Ureter (tissue), 1 donor: ENCODE measurements at regions not wholly inside any gene's neighbourhood (a gene's known extent, or its start where the extent isn't known, plus 50 kb on each side); places are given as distances from the start of the nearest gene placed in this dataset.
"Not testable (repeated sequence)": the region's sequence is repeated elsewhere in the genome, so short reads cannot be mapped to it uniquely, and the experiment has no call there.

Experiments used
- DNase-seq: peaks from one replicate; pipeline ENCODE4 v3.0.0-alpha.2; 2020; ENCODE audit warnings: low spot score
- donor health status: DM: yes; HTN: yes; CAD: no.

- peak; percentile 74 for DNase-seq
These were observed 62.6 kb upstream of the CDR2 start for GRCh38 chr16:22436823-22437652.

GRCh38 chr16:22436326-22436822, 62.0 kb upstream of the CDR2 start:
- DNase-seq = not testable (repeated sequence)

GRCh38 chr16:22431314-22431713, 56.9 kb upstream of the CDR2 start:
- DNase-seq = not testable (repeated sequence)

- DNase-seq = no peak
These were observed 54.2 kb upstream of the CDR2 start for GRCh38 chr16:22428654-22429053.

- no peak for DNase-seq
These were observed 53.1 kb upstream of the CDR2 start for GRCh38 chr16:22427556-22427955.

DNA sequence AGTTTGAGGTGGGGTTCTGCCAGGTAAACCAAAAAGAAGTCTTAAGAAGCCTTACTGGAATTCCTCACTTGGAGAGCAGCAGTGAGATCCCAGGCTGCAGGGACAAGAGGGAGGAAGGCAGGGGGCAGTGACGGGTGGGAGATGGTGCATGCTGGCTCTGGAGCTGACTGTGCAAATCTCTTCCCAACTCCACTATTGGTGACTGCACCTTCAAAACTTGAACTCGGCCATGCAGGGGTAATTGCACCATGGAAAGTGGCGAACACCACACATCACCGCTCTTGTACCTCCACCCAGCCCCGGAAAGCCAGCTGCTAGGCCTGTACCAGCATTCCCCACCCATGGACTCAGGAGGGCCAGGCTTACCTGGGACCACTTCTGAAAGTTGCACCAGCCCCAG, 51.4 kb upstream of the CDR2 start:
- DNase-seq = no peak

- peak; percentile 60 for DNase-seq
These were observed 50.8 kb upstream of the CDR2 start for GRCh38 chr16:22425036-22425801.

GRCh38 chr16:22424161-22424937, 49.9 kb upstream of the CDR2 start:
- peak; percentile 56 for DNase-seq
